Cerebellar nuclear complex (tissue), 1 donor: ENCODE measurements at regions not wholly inside any gene's neighbourhood (a gene's known extent, or its start where the extent isn't known, plus 50 kb on each side); places are given as distances from the start of the nearest gene placed in this dataset.

Experiments
- DNase-seq, 2 experiments: peaks; one replicate each; lab custom pipeline; 2025; lab: John Stamatoyannopoulos, UW

DNA sequence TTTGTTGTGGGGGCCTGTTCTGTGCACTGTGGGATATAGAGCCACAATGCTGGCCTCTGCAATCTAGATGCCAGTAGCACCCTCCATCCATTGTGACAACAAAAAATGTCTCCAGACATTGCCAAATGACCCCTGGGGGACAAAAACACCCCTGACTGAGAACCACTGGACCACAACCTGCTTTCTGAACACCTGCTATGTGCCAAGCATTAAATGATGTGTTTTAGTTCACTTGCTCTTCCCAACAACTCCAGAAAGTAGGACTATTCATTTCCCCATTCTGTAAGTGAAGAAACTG, 367.0 kb upstream of the ERCC4 start:
- no peak for DNase-seq

GRCh38 chr16:13553453-13553985, 366.4 kb upstream of the ERCC4 start:
- no peak for DNase-seq

DNA sequence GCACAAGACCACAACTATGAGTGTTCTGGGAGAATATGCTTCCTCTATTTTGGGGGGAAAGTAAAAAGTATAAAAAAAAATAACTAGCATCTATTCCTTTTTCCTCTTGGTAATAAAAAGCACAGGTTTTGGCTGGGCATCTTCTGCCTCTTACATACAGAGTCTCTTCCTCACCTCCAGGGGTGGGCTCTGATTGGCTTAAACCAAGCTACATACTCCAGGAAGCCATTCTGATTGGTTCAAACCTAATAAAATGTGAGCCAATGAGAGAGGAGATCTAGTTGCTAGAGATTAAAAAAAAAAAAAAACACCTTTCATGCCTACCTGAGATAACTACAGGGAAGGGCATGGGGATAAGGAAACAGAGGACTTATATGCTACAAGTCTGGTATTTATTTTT, 365.9 kb upstream of the ERCC4 start:
- DNase-seq = no peak

- DNase-seq = no peak
These were observed 365.3 kb upstream of the ERCC4 start for GRCh38 chr16:13554643-13555042.

- no peak for DNase-seq
These were observed 362.5 kb upstream of the ERCC4 start for GRCh38 chr16:13557418-13557817.

DNA sequence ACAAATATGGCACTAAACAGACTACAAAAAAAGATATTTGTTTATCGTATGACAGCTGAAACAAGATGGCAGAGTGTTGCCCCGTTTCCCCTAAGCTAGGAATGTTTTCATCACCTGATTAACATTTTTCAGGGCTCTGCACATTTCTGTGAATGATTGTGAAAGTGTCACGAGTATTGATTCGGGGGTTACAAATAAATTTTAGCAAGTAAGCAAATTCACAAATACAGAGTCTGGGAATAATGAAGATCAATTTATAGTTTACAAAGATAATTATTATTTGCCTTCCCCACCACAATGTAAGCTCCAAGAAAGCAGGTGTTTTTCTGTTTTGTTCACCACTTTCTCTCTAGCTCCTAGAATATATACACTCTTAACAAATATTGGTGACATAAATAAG, 361.2 kb upstream of the ERCC4 start:
- DNase-seq = no peak

DNA sequence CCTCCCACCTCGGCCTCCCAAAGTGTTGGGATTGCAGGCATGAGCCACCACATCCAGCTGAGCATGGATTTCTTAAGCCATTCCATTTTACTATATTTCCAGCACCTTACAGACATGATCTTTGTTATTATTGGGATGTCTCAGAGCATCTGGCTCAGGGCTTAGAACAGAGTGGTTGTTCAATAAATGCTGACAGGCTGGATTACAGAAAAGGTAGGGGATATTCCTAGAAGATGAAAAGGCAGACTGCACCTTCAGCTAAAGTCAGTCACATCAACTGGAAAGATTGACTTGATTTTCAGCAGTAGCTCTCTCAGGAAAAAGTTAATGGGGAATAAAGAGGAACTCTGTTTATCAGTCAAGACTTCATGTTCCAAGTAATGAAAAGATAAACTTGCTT, 360.3 kb upstream of the ERCC4 start:
- no peak for DNase-seq

- no peak for DNase-seq
These were observed 359.8 kb upstream of the ERCC4 start for GRCh38 chr16:13560151-13560550.

- no peak for DNase-seq
These were observed 358.5 kb upstream of the ERCC4 start for GRCh38 chr16:13561291-13562070.

DNA sequence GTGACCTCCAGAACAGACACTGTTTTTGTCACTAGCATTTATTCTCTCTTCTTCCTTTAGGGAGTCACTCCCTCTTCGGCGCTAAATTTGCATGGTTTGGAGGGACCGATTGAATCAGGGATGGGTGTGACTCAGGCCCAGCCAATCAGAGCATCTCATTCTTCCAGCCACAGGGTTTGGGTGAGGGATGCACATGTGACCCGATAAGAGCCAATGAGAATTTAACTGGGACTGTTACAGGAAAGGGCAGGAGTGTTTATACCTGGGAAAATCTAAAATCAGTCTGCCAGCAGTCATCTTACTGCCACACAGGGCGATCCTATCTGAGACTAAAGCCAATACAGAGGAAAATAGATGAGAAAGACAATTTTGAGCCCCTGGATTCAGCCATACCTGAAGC, 351.2 kb upstream of the ERCC4 start:
- no peak for DNase-seq

- DNase-seq = no peak
These were observed 350.0 kb upstream of the ERCC4 start for GRCh38 chr16:13569986-13570385.

GRCh38 chr16:13571036-13571435, 348.9 kb upstream of the ERCC4 start:
- no peak for DNase-seq

DNA sequence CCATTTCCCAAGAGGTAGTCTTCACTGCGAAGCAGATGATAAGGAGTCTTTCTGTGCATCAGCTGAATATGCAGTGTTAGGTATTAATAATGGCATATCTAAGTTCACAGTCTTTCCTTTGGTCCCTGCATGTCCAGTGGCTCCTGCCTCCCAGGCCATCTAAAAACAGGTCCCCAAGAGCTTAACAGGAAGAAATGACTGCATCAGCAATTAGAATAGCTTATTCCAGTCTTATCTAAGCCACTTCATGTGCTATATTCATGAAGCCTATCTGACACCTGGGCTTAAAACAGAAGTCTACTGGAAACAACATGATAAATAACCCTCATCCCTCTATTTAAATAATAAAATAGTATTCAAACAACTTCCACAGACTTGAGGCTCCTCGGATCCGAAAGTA, 346.1 kb upstream of the ERCC4 start:
- no peak for DNase-seq

- DNase-seq = no peak
These were observed 333.9 kb upstream of the ERCC4 start for GRCh38 chr16:13586051-13586450.

GRCh38 chr16:13587181-13587580, 332.8 kb upstream of the ERCC4 start:
- no peak for DNase-seq

GRCh38 chr16:13594823-13595222, 325.1 kb upstream of the ERCC4 start:
- DNase-seq = no peak

GRCh38 chr16:13606804-13607203, 313.1 kb upstream of the ERCC4 start:
- no peak for DNase-seq

GRCh38 chr16:13607289-13607688, 312.7 kb upstream of the ERCC4 start:
- DNase-seq = no peak

DNA sequence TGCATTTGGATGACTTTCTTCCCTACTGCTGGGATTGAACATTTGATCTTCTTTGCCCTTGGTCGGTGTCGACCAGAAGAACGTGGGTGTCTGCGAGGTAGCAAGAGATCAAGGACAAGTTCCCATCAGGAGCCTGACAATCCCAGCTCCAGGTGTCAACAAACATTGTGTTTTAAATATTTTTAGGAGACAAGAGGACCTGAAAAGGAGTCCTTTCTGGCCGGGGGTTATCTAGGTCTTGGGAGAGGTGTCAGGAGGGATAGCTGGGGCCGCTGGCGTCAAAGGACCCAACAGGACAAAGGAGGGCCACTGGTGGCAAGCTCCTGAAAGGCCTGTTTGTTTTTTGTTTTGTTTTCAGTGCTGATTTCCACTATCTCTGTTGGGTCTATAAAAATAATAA, 308.4 kb upstream of the ERCC4 start:
- DNase-seq = no peak

DNA sequence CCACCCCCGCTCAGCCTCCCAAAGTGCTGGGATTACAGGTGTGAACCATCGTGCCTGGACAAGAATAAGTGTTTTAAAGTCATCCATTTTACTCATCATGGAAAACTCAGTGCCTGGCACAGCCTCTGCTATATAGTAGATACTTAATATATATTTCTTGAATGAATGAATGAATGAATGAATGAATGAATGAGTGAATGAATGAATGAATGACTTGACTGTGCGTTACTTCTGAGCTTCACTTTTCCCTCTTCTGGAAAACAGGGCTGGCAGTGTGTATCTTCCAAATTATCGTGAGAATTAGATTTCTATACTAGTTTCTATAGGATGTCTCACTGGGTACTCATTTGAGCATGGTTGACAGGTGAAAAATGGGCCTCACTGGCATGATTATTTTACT, 307.3 kb upstream of the ERCC4 start:
- no peak for DNase-seq

- DNase-seq = no peak
These were observed 306.8 kb upstream of the ERCC4 start for GRCh38 chr16:13613165-13613564.

DNA sequence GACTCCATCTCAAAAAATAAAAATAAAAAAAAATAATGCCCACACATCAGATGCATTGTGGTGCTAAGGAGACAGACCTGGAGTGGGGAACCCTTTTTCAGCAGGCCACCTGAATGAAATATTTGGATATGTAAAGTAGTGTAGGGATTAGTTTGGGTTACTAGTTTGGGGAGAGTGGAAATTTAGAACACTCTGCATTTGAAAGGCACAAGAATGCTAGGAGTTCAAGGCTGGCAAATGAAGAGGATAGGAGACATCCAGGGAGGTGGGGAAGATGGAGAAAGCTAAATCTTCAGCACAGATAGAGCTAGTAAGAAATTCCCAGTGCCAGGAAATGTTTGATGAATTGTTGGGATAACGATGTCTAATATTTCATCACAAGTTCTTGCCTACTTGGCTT, 298.3 kb upstream of the ERCC4 start:
- no peak for DNase-seq

- DNase-seq = no peak
These were observed 291.8 kb upstream of the ERCC4 start for GRCh38 chr16:13628156-13628555.

DNA sequence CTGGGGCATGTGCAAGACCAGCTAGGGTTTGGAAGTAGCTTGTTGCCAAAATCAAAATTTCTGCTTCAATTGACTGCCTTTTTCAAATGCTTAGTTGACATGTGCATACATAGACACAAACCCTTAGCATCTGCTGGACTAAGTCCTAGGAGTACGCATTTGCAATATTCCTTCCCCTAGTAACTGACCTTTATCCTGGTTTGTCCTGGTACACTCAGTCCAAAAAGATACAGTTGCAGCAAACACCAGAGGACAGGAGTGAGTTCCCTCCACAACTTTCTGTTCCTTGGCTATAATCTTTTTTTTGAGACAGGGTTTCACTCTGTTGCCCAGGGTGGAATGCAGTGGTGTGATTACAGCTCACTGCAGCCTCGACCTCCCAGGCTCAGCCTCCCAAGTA, 290.2 kb upstream of the ERCC4 start:
- DNase-seq = no peak
